ENCODE measurements at regions not wholly inside any gene's neighbourhood (a gene's known extent, or its start where the extent isn't known, plus 50 kb on each side); places are given as distances from the start of the nearest gene placed in this dataset.

DNA sequence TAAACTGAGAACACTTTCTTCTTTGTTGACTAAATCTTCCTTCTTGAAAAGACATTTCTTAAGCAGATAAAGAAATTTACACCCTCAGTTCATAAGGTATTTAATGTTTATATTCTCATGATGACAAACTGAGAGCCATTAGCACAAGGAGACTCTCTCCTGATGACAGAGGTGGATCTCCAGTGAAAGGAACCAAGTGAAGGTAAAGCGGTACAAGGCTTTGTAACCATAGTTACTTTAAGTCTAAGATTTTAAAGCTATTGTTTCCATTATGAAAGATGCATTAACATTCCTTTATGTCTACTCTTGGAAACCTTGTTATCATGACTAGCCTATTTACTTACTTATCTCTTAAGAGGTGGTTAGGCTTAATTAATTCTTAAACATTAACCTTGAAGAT lies 737.1 kb downstream of the MECOM start:
- TF ChIP-seq, protein P1, sequence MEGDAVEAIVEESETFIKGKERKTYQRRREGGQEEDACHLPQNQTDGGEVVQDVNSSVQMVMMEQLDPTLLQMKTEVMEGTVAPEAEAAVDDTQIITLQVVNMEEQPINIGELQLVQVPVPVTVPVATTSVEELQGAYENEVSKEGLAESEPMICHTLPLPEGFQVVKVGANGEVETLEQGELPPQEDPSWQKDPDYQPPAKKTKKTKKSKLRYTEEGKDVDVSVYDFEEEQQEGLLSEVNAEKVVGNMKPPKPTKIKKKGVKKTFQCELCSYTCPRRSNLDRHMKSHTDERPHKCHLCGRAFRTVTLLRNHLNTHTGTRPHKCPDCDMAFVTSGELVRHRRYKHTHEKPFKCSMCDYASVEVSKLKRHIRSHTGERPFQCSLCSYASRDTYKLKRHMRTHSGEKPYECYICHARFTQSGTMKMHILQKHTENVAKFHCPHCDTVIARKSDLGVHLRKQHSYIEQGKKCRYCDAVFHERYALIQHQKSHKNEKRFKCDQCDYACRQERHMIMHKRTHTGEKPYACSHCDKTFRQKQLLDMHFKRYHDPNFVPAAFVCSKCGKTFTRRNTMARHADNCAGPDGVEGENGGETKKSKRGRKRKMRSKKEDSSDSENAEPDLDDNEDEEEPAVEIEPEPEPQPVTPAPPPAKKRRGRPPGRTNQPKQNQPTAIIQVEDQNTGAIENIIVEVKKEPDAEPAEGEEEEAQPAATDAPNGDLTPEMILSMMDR (IDR thresholded peaks at IDR 0.05; ENCODE audit: low read length) = no peak
- TF ChIP-seq EZH2 (optimal IDR thresholded peaks at IDR 0.05; ENCODE audit: low read depth, low read length) (no peak), EZH2phosphoT487 (IDR thresholded peaks at IDR 0.05; ENCODE audit: low read length) (no peak)

Measured in MM.1S (cell line).